Dedifferentiated amniotic fluid mesenchymal stem cell (primary cell): ENCODE measurements at regions not wholly inside any gene's neighbourhood (a gene's known extent, or its start where the extent isn't known, plus 50 kb on each side); places are given as distances from the start of the nearest gene placed in this dataset.
"Not testable (repeated sequence)": the region's sequence is repeated elsewhere in the genome, so short reads cannot be mapped to it uniquely, and the experiment has no call there.

Experiments used
- DNase-seq: peaks from one replicate; pipeline ENCODE4 v3.0.0-alpha.2; 2016; ENCODE audit errors: extremely low spot score

GRCh38 chr5:62780230-62780629 lies 201.6 kb downstream of the LRRC70 start:
- DNase-seq = no peak

DNA sequence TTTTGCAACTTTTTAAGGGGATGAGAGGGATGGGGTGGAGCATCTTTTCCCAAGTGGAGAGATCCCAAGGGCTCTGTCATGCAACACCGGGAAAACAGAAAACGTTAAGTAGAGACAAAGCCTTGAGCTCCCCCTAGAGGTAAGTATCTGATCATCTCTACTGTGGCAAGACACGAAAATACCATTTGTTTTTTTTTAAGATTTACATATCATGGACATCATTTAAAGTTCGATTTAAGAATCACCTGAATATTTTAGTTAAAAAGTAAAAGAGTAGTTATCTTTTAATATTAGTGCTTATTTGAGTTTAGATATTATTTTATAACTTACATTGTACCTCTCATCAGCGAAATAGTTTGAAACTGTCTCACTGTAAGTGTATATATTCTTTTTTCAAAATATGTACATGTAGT lies 200.4 kb downstream of the LRRC70 start:
- peak; percentile 78 for DNase-seq

- DNase-seq = no peak
Measured at GRCh38 chr5:62778316-62779009, 199.8 kb downstream of the LRRC70 start.

DNA sequence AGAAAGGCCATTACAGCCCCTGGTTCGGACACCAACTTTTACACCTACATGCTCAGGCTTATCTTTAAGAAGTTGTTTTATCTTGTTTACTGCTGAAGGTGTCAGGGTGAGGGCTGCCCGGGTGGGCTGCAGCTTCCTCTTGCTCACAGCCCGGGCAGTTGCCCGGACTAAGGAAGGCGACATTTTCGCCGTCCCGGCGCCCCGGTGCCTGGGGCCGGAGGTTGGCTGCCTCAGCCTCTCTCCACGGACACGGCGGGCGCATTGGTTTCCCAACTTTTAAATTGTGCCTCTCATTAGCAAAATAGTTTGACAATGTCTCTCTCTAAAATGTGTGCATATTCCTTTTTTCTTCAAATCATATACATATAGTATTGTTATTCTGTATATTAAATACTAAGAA lies 198.5 kb downstream of the LRRC70 start:
- DNase-seq = not testable (repeated sequence)

DNA sequence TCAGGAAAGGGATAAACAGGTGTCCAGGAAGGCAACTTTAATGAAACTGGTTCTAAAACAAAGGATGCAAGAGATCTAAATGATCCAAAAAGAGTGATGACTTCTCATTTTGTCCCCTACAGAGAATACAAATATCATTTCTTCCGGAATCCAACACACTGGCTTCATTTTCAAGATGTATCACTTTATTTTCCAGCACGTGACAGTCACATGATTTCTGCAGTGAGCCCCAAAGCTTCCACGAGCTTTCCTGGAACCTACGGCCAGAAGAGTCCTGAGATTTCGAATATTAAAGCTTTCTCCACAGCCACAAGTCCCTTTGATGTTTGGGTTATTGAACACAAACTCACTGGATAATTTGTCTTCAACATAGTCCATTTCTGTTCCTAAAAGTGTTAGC lies 198.0 kb downstream of the LRRC70 start:
- DNase-seq = not testable (repeated sequence)

DNA sequence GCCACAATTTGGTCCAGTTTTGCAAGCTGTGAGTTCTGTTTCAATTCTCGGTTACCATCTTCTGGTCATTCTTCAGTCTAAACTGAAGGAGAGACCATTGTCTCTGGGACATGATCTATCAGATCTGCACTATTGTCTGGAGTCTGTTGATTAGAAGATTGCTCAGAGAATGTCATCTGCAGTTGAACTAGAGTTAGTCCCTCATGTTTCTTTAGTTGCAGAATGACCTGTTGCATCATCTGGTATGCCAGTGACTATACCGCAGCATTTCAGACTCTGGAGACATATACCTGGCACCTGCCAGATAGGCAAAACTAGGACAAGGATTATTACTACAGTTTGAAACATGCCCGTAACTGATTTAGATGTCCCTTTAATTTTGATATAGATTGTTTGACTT lies 194.8 kb downstream of the LRRC70 start:
- DNase-seq = no peak

DNA sequence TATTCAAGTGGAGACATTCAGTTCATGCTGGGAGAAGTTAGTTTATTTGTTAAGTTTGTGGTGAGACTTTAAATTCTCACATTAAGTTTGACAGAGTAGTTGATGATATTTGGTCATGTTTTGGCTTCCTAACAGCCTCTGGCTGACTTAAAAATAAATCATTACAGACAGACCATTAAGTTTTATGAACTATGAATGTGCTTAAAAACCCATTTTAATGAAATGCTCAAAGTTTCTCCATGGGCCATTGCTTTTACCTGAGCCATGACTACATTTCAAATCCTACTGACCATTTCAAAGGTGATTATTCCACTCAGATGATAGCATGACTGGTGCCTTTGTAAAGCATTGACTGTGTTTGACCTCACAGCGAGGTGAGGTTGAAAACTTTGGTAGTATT lies 192.7 kb downstream of the LRRC70 start:
- no peak for DNase-seq

DNA sequence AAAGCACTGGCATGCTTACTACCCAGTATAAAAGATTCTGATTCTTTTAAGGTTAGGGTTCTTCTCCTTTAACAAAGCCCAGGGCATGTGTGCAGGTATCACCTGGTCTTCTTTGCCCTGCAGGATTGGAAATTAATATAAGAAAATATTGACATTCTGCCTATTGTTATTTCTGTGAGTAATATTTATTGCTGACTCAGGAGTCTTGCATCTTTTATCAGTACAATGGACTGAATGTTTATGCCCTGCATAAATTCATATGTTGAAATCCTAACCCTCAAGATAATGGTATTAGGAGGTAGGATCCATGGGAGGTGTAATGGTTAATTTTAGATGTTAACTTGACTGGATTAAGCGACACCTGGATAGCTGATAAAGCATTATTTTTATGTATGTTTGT lies 189.0 kb downstream of the LRRC70 start:
- no peak for DNase-seq

GRCh38 chr5:62767077-62767476 lies 188.5 kb downstream of the LRRC70 start:
- no peak for DNase-seq

GRCh38 chr5:62762503-62762902 lies 183.9 kb downstream of the LRRC70 start:
- no peak for DNase-seq

- DNase-seq = not testable (repeated sequence)
Measured at GRCh38 chr5:62757686-62758085, 179.1 kb downstream of the LRRC70 start.

- DNase-seq = not testable (repeated sequence)
Measured at GRCh38 chr5:62752998-62753367, 174.4 kb downstream of the LRRC70 start.

DNA sequence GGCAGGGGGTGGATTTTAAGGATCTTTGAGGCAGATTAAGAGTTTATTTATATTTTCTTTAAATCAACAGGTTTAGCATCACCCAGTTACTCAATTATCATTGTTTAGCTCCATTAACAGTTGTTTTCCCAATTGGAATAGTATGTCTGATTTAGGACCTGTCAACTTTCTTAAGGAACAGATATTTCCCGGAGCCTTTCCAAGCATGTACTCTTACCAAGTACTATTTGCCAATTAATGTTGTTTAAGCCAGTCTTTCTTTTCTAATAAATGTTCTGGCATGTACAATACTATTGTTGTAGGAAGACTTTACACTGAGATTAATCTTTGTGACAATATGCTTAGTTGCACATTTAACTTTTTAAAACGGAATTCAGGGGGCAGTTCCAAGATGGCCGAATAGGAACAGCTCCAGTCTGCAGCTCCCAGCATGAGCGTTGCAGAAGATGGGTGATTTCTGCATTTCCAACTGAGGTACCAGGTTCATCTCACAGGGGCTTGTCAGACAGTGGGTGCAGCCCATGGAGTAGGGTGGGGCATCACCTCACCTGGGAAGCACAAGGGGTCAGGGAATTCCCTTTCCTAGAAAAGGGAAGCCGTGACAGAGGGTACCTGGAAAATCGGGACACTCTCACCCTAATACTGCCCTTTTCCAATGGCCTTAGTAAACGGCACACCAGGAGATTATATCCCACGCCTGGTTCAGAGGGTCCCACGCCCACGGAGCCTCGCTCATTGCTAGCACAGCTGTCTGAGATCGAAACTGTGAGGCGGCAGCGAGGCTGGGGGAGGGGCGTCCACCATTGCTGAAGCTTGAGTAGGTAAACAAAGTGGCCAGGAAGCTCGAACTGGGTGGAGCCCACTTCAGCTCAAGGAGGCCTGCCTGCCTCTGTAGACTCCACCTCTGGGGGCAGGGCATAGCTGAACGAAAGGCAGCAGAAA lies 173.7 kb downstream of the LRRC70 start:
- not testable (repeated sequence) for DNase-seq

DNA sequence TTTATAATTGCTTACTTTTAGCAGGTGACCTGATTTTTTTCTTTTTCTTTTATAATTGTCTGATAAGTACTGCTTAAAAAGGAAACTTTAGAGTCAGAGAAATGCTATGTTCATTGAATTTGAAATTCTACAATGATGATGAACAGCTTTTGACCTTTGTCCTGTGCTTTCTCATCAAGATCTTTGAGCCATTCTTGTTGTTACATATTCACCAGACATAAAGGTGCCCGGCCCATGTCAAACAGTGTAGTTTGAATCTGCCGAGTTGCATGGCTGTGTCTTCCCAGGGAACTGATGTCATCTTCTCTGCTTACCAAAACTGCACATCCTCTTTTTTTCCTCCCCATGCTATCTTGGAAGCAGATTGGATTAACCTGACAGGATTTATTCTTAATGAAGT lies 163.6 kb downstream of the LRRC70 start:
- DNase-seq = no peak

DNA sequence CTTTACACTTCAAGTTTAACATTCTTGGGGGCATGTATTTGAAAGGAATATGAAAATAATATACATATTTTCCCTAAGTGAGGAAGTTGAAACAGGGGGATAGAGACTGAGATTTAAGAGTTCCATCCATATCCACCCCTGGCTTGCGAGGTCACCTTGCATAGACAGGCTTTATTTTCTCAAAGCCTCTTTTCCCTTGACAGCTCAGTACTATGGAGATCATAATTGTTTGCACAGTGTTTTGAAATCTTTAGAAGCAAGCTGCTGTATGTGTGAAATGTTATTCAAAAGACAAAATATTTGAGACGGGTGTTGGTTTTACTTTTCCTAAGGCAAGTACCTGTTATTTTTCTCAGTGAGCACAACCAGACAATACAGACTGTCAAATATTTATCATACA lies 163.1 kb downstream of the LRRC70 start:
- no peak for DNase-seq

DNA sequence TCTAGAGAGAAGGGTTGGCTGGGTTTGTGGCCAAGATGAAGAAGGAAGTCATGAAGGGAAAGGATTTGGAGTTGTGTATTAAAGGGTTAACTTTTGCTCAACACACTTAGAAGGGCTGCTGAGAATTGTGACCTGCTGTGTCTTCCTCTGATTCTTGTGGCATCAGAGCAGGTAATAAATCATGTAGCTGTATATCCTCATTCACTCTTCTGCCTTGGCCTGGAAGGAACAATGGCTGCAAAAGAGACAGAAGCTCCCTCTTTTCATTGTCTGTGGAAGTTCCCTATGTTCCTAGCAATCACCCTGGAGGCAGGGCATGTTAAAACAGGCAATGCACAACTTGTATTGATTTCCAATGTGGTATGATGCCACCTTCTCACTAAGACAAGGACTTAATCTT lies 159.1 kb downstream of the LRRC70 start:
- DNase-seq = no peak

- no peak for DNase-seq
Measured at GRCh38 chr5:62732677-62733121, 154.1 kb downstream of the LRRC70 start.

DNA sequence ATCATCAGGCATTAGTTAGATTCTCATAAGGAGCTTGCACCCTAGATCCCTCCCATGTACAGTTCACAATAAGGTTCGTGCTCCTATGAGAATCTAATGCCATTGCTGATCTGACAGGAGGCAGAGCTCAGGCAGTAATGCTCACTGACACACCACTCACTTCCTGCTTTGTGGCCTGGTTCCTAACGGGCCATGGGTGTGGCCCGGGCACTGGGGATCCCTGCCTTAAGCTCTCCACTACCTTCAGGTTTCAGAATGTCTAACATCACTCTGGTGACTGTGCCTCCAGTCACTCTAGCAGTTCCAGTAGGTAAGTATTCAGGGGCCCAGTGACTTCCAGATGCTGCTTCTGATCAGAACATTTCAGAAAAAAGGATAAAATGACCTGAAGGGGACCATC lies 152.4 kb downstream of the LRRC70 start:
- no peak for DNase-seq

DNA sequence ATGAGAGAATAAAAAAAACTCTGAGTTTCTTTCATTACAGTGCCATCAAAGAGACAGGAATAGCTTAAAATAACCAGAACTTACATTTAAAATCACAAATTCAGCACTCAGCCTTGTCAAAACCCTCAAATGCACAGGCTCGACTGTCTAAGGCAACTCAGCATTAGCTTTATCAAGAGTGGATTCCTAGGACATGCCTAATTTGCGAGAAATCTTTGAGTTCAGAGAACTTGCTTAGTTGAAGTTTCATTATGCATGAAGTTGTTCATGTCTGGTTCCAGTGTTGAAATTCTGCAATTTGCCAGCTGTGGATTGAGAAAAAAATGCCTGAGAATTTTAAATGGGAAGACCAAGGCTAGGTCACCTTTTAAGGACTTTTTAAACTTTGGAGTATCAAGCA lies 151.1 kb downstream of the LRRC70 start:
- no peak for DNase-seq

GRCh38 chr5:62727861-62728260 lies 149.2 kb downstream of the LRRC70 start:
- no peak for DNase-seq

GRCh38 chr5:62727184-62727583 lies 148.6 kb downstream of the LRRC70 start:
- DNase-seq = no peak

- no peak for DNase-seq
Measured at GRCh38 chr5:62722360-62722759, 143.7 kb downstream of the LRRC70 start.

- no peak for DNase-seq
Measured at GRCh38 chr5:62720031-62720441, 141.4 kb downstream of the LRRC70 start.
